ENCODE measurements at regions not wholly inside any gene's neighbourhood (a gene's known extent, or its start where the extent isn't known, plus 50 kb on each side); places are given as distances from the start of the nearest gene placed in this dataset.
"Not testable (repeated sequence)": the region's sequence is repeated elsewhere in the genome, so short reads cannot be mapped to it uniquely, and the experiment has no call there.

- ATAC-seq (ENCODE audit: low read depth) (no peak), DNase-seq (ENCODE audit: low spot score) (no peak)
- Histone ChIP-seq H3K4me3 (ENCODE audit: severe bottlenecking) (no peak overlapping the region), H3K4me1 (ENCODE audit: insufficient read depth, poor library complexity, severe bottlenecking) (no peaks in the 10 kb centered on the region), H3K27me3 (ENCODE audit: insufficient read depth, poor library complexity, severe bottlenecking) (no peaks in the 10 kb centered on the region), H3K27ac (ENCODE audit: poor library complexity, severe bottlenecking) (no peak overlapping the region), H3K9me3 (ENCODE audit: severe bottlenecking) (no peaks in the 10 kb centered on the region), H3K36me3 (ENCODE audit: low read depth) (no peaks in the 10 kb centered on the region)
- TF ChIP-seq CTCF (IDR thresholded peaks at IDR 0.05; ENCODE audit: poor library complexity, severe bottlenecking): no peak
These were observed 86.5 kb upstream of the COG2 start for GRCh38 chr1:230555814-230556213.

- H3K27ac ChIP-seq (ENCODE audit: poor library complexity, severe bottlenecking): no peak overlapping the region
- ATAC-seq (ENCODE audit: low read depth) (no peak), DNase-seq (ENCODE audit: low spot score) (no peak)
- H3K4me1 ChIP-seq (ENCODE audit: insufficient read depth, poor library complexity, severe bottlenecking): no peaks in the 10 kb centered on the region
- H3K4me3 ChIP-seq (ENCODE audit: severe bottlenecking): no peak overlapping the region
- H3K9me3 ChIP-seq (ENCODE audit: severe bottlenecking): no peaks in the 10 kb centered on the region
- no peak for TF ChIP-seq CTCF (IDR thresholded peaks at IDR 0.05; ENCODE audit: poor library complexity, severe bottlenecking)
- no peaks in the 10 kb centered on the region for H3K36me3 ChIP-seq (ENCODE audit: low read depth)
- no peaks in the 10 kb centered on the region for H3K27me3 ChIP-seq (ENCODE audit: insufficient read depth, poor library complexity, severe bottlenecking)
These were observed 89.4 kb upstream of the COG2 start for GRCh38 chr1:230552880-230553279.

- not testable (repeated sequence) for H3K27ac ChIP-seq (ENCODE audit: poor library complexity, severe bottlenecking); H3K9me3 ChIP-seq (ENCODE audit: severe bottlenecking); H3K36me3 ChIP-seq (ENCODE audit: low read depth); ATAC-seq (ENCODE audit: low read depth); DNase-seq (ENCODE audit: low spot score); H3K4me3 ChIP-seq (ENCODE audit: severe bottlenecking); H3K27me3 ChIP-seq (ENCODE audit: insufficient read depth, poor library complexity, severe bottlenecking); H3K4me1 ChIP-seq (ENCODE audit: insufficient read depth, poor library complexity, severe bottlenecking)
These were observed 91.3 kb upstream of the COG2 start for GRCh38 chr1:230550945-230551344.

GRCh38 chr1:230550428-230550827 is 91.9 kb upstream of the COG2 start:
- TF ChIP-seq CTCF (IDR thresholded peaks at IDR 0.05; ENCODE audit: poor library complexity, severe bottlenecking): no peak
- H3K27me3 ChIP-seq (ENCODE audit: insufficient read depth, poor library complexity, severe bottlenecking): no peaks in the 10 kb centered on the region
- H3K9me3 ChIP-seq (ENCODE audit: severe bottlenecking): no peaks in the 10 kb centered on the region
- H3K4me1 ChIP-seq (ENCODE audit: insufficient read depth, poor library complexity, severe bottlenecking): no peaks in the 10 kb centered on the region
- no peak overlapping the region for H3K27ac ChIP-seq (ENCODE audit: poor library complexity, severe bottlenecking)
- H3K4me3 ChIP-seq (ENCODE audit: severe bottlenecking): no peak overlapping the region
- H3K36me3 ChIP-seq (ENCODE audit: low read depth): no peaks in the 10 kb centered on the region
- ATAC-seq (ENCODE audit: low read depth): peak; percentile 77
- DNase-seq (ENCODE audit: low spot score): no peak

- Histone ChIP-seq H3K9me3 (ENCODE audit: severe bottlenecking) (no peaks in the 10 kb centered on the region), H3K4me3 (ENCODE audit: severe bottlenecking) (no peak overlapping the region), H3K36me3 (ENCODE audit: low read depth) (no peaks in the 10 kb centered on the region), H3K27ac (ENCODE audit: poor library complexity, severe bottlenecking) (no peak overlapping the region), H3K27me3 (ENCODE audit: insufficient read depth, poor library complexity, severe bottlenecking) (no peaks in the 10 kb centered on the region), H3K4me1 (ENCODE audit: insufficient read depth, poor library complexity, severe bottlenecking) (no peaks in the 10 kb centered on the region)
- TF ChIP-seq CTCF (IDR thresholded peaks at IDR 0.05; ENCODE audit: poor library complexity, severe bottlenecking): no peak
- ATAC-seq (ENCODE audit: low read depth) (no peak), DNase-seq (ENCODE audit: low spot score) (no peak)
These were observed 92.7 kb upstream of the COG2 start for GRCh38 chr1:230549625-230550024.

All from RWPE2 (cell line).